ENCODE measurements at regions not wholly inside any gene's neighbourhood (a gene's known extent, or its start where the extent isn't known, plus 50 kb on each side); places are given as distances from the start of the nearest gene placed in this dataset.

- no peak for TF ChIP-seq ZNF280A (IDR thresholded peaks at IDR 0.05; ENCODE audit: low read depth, partially characterized antibody)
- TF ChIP-seq ZNF75A (CRISPR knock-in tag; IDR thresholded peaks at IDR 0.05) = no peak
- TF ChIP-seq FOXK1 (CRISPR knock-in tag; IDR thresholded peaks at IDR 0.05; ENCODE audit: borderline replicate concordance) = no peak
- TF ChIP-seq RBFOX2 (IDR thresholded peaks at IDR 0.05; ENCODE audit: low read depth, low read length) = no peak
- TF ChIP-seq TRIM24 (IDR thresholded peaks at IDR 0.05) = no peak
- no peak for TF ChIP-seq SREBF2 (CRISPR knock-in tag; IDR thresholded peaks at IDR 0.05)
- no peak for TF ChIP-seq ZNF431 (CRISPR knock-in tag; IDR thresholded peaks at IDR 0.05)
- peak; percentile 64; the same call in 1 of the 2 replicates for TF ChIP-seq EP300 (IDR thresholded peaks at IDR 0.05; ENCODE audit: low read length)
- no peak for TF ChIP-seq HNRNPH1 (optimal IDR thresholded peaks at IDR 0.05; ENCODE audit: low read depth, low read length)
- no peak for TF ChIP-seq TAL1 (IDR thresholded peaks at IDR 0.05)
- peak; percentile 57; the same call in 1 of the 2 replicates for TF ChIP-seq DMBX1 (CRISPR knock-in tag; IDR thresholded peaks at IDR 0.05; ENCODE audit: borderline replicate concordance)
- no peak for TF ChIP-seq TCF7L2 (IDR thresholded peaks at IDR 0.05; ENCODE audit: low read depth, low read length)
- TF ChIP-seq FIP1L1 (IDR thresholded peaks at IDR 0.05; ENCODE audit: low read depth, low read length, poor library complexity, severe bottlenecking) = no peak
- TF ChIP-seq SREBF1 (IDR thresholded peaks at IDR 0.05; ENCODE audit: borderline replicate concordance, low read depth, low read length) = no peak
- TF ChIP-seq DPF2 (IDR thresholded peaks at IDR 0.05) = peak; percentile 16; the same call in 1 of the 2 replicates
- no peak for TF ChIP-seq MXD1 (CRISPR knock-in tag; IDR thresholded peaks at IDR 0.05; ENCODE audit: borderline replicate concordance, poor library complexity, severe bottlenecking)
- TF ChIP-seq BDP1 (IDR thresholded peaks at IDR 0.05; ENCODE audit: insufficient read depth, insufficient read length) = no peak
- no peak for TF ChIP-seq ZNF316 (IDR thresholded peaks at IDR 0.05)
- no peak for TF ChIP-seq ZNF79 (CRISPR knock-in tag; IDR thresholded peaks at IDR 0.05; ENCODE audit: low read depth)
- TF ChIP-seq ZNF639 (CRISPR knock-in tag; conservative IDR thresholded peaks at IDR 0.05 in 1 of 2, IDR thresholded peaks at IDR 0.05 in 1 of 2) = peak in 1 of 2 experiments; percentile 27; a peak in 1 of 4 replicates
- TF ChIP-seq POLR2AphosphoS5 (IDR thresholded peaks at IDR 0.05; ENCODE audit: control insufficient read depth, insufficient read depth, low read depth, low read length) = no peak
- TF ChIP-seq ZC3H11A (IDR thresholded peaks at IDR 0.05; ENCODE audit: low read depth, low read length) = no peak
- TF ChIP-seq L3MBTL2 (IDR thresholded peaks at IDR 0.05) = peak; percentile 76
- TF ChIP-seq STAT6 (CRISPR knock-in tag; IDR thresholded peaks at IDR 0.05) = no peak
Measured at GRCh38 chr6:109296971-109297372, 85.3 kb downstream of the CD164 start (continued).

Measured in K562 (cell line).